IMR-90 (cell line): ENCODE measurements at regions not wholly inside any gene's neighbourhood (a gene's known extent, or its start where the extent isn't known, plus 50 kb on each side); places are given as distances from the start of the nearest gene placed in this dataset.

Experiments used
- ATAC-seq: fragments of 200-7000 bp; cut with Tn5 transposase; 2 replicates; pipeline ENCODE4 v1.9.1; 2020; ENCODE audit warnings: low read depth, mild to moderate bottlenecking, moderate library complexity
- BruUV-seq: library from RNA; stranded (reverse); fragments of 400-500 nt; replicated peaks from 2 replicates; lab custom pipeline; 2021; lab: Mats Ljungman, UMichigan
- CTCF ChIA-PET: fragments of 300-600 bp; formaldehyde crosslinking; extraction: SDS; loops from one replicate; lab custom pipeline; 2021; ENCODE audit warnings: antibody characterized with exemption; lab: Yijun Ruan, JAX
- POLR2A ChIA-PET: fragments of 300-600 bp; sonication (Branson Sonifier 250); formaldehyde crosslinking; loops from one replicate; lab custom pipeline; 2022; ENCODE audit warnings: antibody characterized with exemption; ENCODE audit not compliant: unreplicated experiment; lab: Charles Lee
- DNase-seq: peaks from one replicate; pipeline ENCODE4 v3.0.0; 2013
- H2AFZ ChIP-seq: replicated peaks from 2 replicates; pipeline ENCODE3; 2013; ENCODE audit warnings: low read length, mild to moderate bottlenecking; ENCODE audit not compliant: poor library complexity
- H2AK5ac ChIP-seq: 2 replicates; pipeline ENCODE4 v1.6.1; 2013; ENCODE audit warnings: low read depth, low read length, inconsistent platforms
- H2AK9ac ChIP-seq: replicated peaks from 2 replicates; pipeline ENCODE3; 2013; ENCODE audit warnings: mild to moderate bottlenecking, low read depth, low read length, moderate library complexity; ENCODE audit not compliant: poor library complexity
- H2BK120ac ChIP-seq: 2 replicates; pipeline ENCODE4 v1.6.1; 2013; ENCODE audit warnings: low read depth, low read length, inconsistent platforms
- H2BK15ac ChIP-seq: 3 replicates; pipeline ENCODE4 v1.6.1; 2013; ENCODE audit warnings: low read depth, low read length, inconsistent platforms
- H2BK20ac ChIP-seq: 2 replicates; pipeline ENCODE4 v1.6.1; 2013; ENCODE audit warnings: low read depth, mild to moderate bottlenecking, inconsistent platforms, low read length, moderate library complexity
- H2BK5ac ChIP-seq: 2 replicates; pipeline ENCODE4 v1.6.1; 2013; ENCODE audit warnings: mild to moderate bottlenecking, low read depth, low read length, inconsistent platforms; ENCODE audit not compliant: poor library complexity, severe bottlenecking
- H3K14ac ChIP-seq: replicated peaks from 2 replicates; pipeline ENCODE4 v1.6.1; 2013; ENCODE audit warnings: low read depth, low read length, inconsistent platforms
- H3K18ac ChIP-seq: 2 replicates; pipeline ENCODE4 v1.6.1; 2013; ENCODE audit warnings: low read depth, low read length, control low read depth
- H3K23ac ChIP-seq: 2 replicates; pipeline ENCODE4 v1.6.1; 2013; ENCODE audit warnings: low read depth, low read length, inconsistent platforms
- H3K27ac ChIP-seq: 2 replicates; pipeline ENCODE4 v1.5.1; 2013; ENCODE audit warnings: mild to moderate bottlenecking, control low read depth, low read length; ENCODE audit not compliant: insufficient read depth
- H3K27me3 ChIP-seq: 2 replicates; pipeline ENCODE4 v1.6.1; 2013; ENCODE audit warnings: low read length; ENCODE audit not compliant: control insufficient read depth, insufficient read depth
- H3K36me3 ChIP-seq: 2 replicates; pipeline ENCODE4 v1.6.1; 2013; ENCODE audit warnings: low read length, mixed read lengths; ENCODE audit not compliant: control insufficient read depth, insufficient read depth
- H3K4ac ChIP-seq: 2 replicates; pipeline ENCODE4 v1.6.1; 2013; ENCODE audit warnings: low read depth, low read length, inconsistent platforms
- H3K4me1 ChIP-seq: 2 replicates; pipeline ENCODE4 v1.6.1; 2013; ENCODE audit warnings: low read length, mixed read lengths; ENCODE audit not compliant: control insufficient read depth, insufficient read depth
- H3K4me2 ChIP-seq: 2 replicates; pipeline ENCODE4 v1.6.1; 2013; ENCODE audit warnings: low read depth, mild to moderate bottlenecking, control low read depth, low read length, moderate library complexity
- H3K4me3 ChIP-seq: 2 replicates; pipeline ENCODE4 v1.5.1; 2013; ENCODE audit warnings: low read depth, mild to moderate bottlenecking, control low read depth, low read length, moderate library complexity; ENCODE audit not compliant: insufficient read depth
- H3K56ac ChIP-seq: 2 replicates; pipeline ENCODE4 v1.6.1; 2013; ENCODE audit warnings: low read length, inconsistent platforms; ENCODE audit not compliant: insufficient read depth; ENCODE audit errors: extremely low read depth
- H3K79me1 ChIP-seq, 2 experiments: 2 replicates each; pipeline ENCODE4 v1.6.1; 2013; ENCODE audit warnings: low read length in 2 of 2, inconsistent platforms in 1 of 2, low read depth in 1 of 2
- H3K9ac ChIP-seq: 2 replicates; pipeline ENCODE4 v1.6.1; 2013; ENCODE audit warnings: low read depth, low read length, control low read depth
- H3K9me1 ChIP-seq: 2 replicates; pipeline ENCODE4 v1.6.1; 2013; ENCODE audit warnings: low read length, inconsistent platforms; ENCODE audit not compliant: insufficient read depth
- H3K9me3 ChIP-seq: 2 replicates; pipeline ENCODE4 v1.6.1; 2013; ENCODE audit warnings: low read length; ENCODE audit not compliant: control insufficient read depth, insufficient read depth
- H4K20me1 ChIP-seq: 2 replicates; pipeline ENCODE4 v1.6.1; 2013; ENCODE audit warnings: low read length, inconsistent platforms; ENCODE audit not compliant: insufficient read depth
- H4K5ac ChIP-seq: 2 replicates; pipeline ENCODE4 v1.6.1; 2013; ENCODE audit warnings: mild to moderate bottlenecking, low read depth, low read length, control low read depth
- H4K8ac ChIP-seq, 2 experiments: 2 replicates each; pipeline ENCODE4 v1.6.1; 2013; ENCODE audit warnings: low read depth in 2 of 2, low read length in 2 of 2, control low read depth in 1 of 2, inconsistent platforms in 1 of 2
- H4K91ac ChIP-seq: 2 replicates; pipeline ENCODE4 v1.6.1; 2013; ENCODE audit warnings: low read depth, low read length, inconsistent platforms; ENCODE audit not compliant: insufficient read depth
- BHLHE40 ChIP-seq: fragments of 150-350 bp; IDR thresholded peaks from 2 replicates; pipeline ENCODE4 v1.6.1; 2016; ENCODE audit warnings: mild to moderate bottlenecking, low read depth, low read length
- CHD1 ChIP-seq: IDR thresholded peaks from 2 replicates; pipeline ENCODE4 v1.6.1; 2012; ENCODE audit warnings: low read depth, low read length, improper control_type of control experiment
- FOS ChIP-seq: fragments of 150-350 bp; IDR thresholded peaks from 2 replicates; pipeline ENCODE4 v1.6.1; 2016; ENCODE audit warnings: low read depth, low read length
- MAZ ChIP-seq: IDR thresholded peaks from 2 replicates; pipeline ENCODE4 v1.6.1; 2012; ENCODE audit warnings: low read depth, mild to moderate bottlenecking, low read length, improper control_type of control experiment, moderate library complexity, borderline replicate concordance
- NFE2L2 ChIP-seq: fragments of 150-350 bp; IDR thresholded peaks from 2 replicates; pipeline ENCODE4 v1.6.1; 2016; ENCODE audit warnings: low read depth, mild to moderate bottlenecking, low read length
- RAD21 ChIP-seq: IDR thresholded peaks from 2 replicates; pipeline ENCODE4 v1.6.1; 2012; ENCODE audit warnings: low read length, improper control_type of control experiment
- RFX5 ChIP-seq: IDR thresholded peaks from 2 replicates; pipeline ENCODE4 v1.8.0; 2012; ENCODE audit warnings: low read depth, mild to moderate bottlenecking, low read length, moderate library complexity
- SMC3 ChIP-seq: fragments of 150-350 bp; IDR thresholded peaks from 2 replicates; pipeline ENCODE4 v1.6.1; 2016; ENCODE audit warnings: low read depth, mild to moderate bottlenecking, antibody characterized with exemption, low read length, moderate library complexity
- WGBS, 2 experiments: methylation state at CpG; one replicate each; pipeline versions ENCODE4 v1.1.5 to v1.1.7; 2013; ENCODE audit warnings: missing lambda C conversion rate in 2 of 2; ENCODE audit not compliant: insufficient read length in 1 of 2; ENCODE audit errors: extremely low coverage in 2 of 2; 5-methylcytosine and 5-hydroxymethylcytosine counted together
- dilution Hi-C: fragments of 300-500 bp; cut with HindIII; formaldehyde crosslinking; loops from one replicate; pipeline ENCODE4 v1.14.3; 2018; ENCODE audit warnings: low sequenced_read_pairs; ENCODE audit not compliant: unreplicated experiment
- in situ Hi-C: fragments of 300-500 bp; cut with MboI; formaldehyde crosslinking; loops from 3 replicates; pipeline ENCODE4 v1.14.3; 2019; ENCODE audit warnings: low sequenced_read_pairs, inconsistent platforms, mixed read lengths
- intact Hi-C: fragments of 100-400 bp; cut with micrococcal nuclease; formaldehyde crosslinking; loops from 2 replicates; pipeline ENCODE4 v1.10.0; 2022
- TF ChIP-seq, protein P1 (sequence below): fragments of 150-350 bp; IDR thresholded peaks from 2 replicates; pipeline ENCODE4 v1.6.1; 2017; ENCODE audit warnings: mild to moderate bottlenecking, antibody characterized with exemption, low read length, low read depth
- TF ChIP-seq, protein P2 (sequence below): conservative IDR thresholded peaks from 2 replicates; pipeline ENCODE4 v1.5.1; 2012; ENCODE audit warnings: mild to moderate bottlenecking, low read depth, low read length, improper control_type of control experiment
- TF ChIP-seq, protein P3 (sequence below): fragments of 150-350 bp; IDR thresholded peaks from 2 replicates; pipeline ENCODE4 v1.6.1; 2016; ENCODE audit warnings: low read depth, mild to moderate bottlenecking, low read length, moderate library complexity, borderline replicate concordance

- Histone ChIP-seq H3K4me1 (no peaks in the 10 kb centered on the region), H3K4me2 (no peak overlapping the region), H3K36me3 (no peaks in the 10 kb centered on the region), H3K4me3 (no peak overlapping the region), H4K5ac (no peak overlapping the region), H2AFZ (no peak overlapping the region), H2BK120ac (no peak overlapping the region), H3K9me3 (peaks cover 9% of the 10 kb centered on the region), H3K27ac (no peak overlapping the region), H2AK5ac (no peak overlapping the region), H3K23ac (no peak overlapping the region), H3K9me1 (no peaks in the 10 kb centered on the region), H2BK20ac (no peak overlapping the region), H2BK5ac (no peak overlapping the region), H3K4ac (no peak overlapping the region), H4K20me1 (no peaks in the 10 kb centered on the region), H3K9ac (no peak overlapping the region), H2AK9ac (no peak overlapping the region), H3K14ac (no peak overlapping the region), H3K18ac (no peak overlapping the region), H3K27me3 (no peaks in the 10 kb centered on the region), H3K79me1 (no peaks in the 10 kb centered on the region), H4K8ac (no peak overlapping the region), H3K56ac (no peak overlapping the region), H2BK15ac (no peak overlapping the region), H4K91ac (no peak overlapping the region)
- in situ Hi-C loops, result no loop called here
- TF ChIP-seq NFE2L2 (no peak), RFX5 (no peak), SMC3 (no peak), FOS (no peak), CHD1 (no peak), MAZ (no peak), RAD21 (no peak), BHLHE40 (no peak)
- TF ChIP-seq, protein P1, sequence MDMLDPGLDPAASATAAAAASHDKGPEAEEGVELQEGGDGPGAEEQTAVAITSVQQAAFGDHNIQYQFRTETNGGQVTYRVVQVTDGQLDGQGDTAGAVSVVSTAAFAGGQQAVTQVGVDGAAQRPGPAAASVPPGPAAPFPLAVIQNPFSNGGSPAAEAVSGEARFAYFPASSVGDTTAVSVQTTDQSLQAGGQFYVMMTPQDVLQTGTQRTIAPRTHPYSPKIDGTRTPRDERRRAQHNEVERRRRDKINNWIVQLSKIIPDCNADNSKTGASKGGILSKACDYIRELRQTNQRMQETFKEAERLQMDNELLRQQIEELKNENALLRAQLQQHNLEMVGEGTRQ, result no peak
- TF ChIP-seq, protein P2, sequence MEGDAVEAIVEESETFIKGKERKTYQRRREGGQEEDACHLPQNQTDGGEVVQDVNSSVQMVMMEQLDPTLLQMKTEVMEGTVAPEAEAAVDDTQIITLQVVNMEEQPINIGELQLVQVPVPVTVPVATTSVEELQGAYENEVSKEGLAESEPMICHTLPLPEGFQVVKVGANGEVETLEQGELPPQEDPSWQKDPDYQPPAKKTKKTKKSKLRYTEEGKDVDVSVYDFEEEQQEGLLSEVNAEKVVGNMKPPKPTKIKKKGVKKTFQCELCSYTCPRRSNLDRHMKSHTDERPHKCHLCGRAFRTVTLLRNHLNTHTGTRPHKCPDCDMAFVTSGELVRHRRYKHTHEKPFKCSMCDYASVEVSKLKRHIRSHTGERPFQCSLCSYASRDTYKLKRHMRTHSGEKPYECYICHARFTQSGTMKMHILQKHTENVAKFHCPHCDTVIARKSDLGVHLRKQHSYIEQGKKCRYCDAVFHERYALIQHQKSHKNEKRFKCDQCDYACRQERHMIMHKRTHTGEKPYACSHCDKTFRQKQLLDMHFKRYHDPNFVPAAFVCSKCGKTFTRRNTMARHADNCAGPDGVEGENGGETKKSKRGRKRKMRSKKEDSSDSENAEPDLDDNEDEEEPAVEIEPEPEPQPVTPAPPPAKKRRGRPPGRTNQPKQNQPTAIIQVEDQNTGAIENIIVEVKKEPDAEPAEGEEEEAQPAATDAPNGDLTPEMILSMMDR, result no peak
- TF ChIP-seq, protein P3, sequence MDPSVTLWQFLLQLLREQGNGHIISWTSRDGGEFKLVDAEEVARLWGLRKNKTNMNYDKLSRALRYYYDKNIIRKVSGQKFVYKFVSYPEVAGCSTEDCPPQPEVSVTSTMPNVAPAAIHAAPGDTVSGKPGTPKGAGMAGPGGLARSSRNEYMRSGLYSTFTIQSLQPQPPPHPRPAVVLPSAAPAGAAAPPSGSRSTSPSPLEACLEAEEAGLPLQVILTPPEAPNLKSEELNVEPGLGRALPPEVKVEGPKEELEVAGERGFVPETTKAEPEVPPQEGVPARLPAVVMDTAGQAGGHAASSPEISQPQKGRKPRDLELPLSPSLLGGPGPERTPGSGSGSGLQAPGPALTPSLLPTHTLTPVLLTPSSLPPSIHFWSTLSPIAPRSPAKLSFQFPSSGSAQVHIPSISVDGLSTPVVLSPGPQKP, result no peak
- no CpG with 5 or more reads among the region's 2 CpGs for WGBS, 2 experiments
- ChIA-PET POLR2A (no interaction called here), CTCF (no interaction called here)
- ATAC-seq, result no peak
- BruUV-seq, result no TSS peak
- intact Hi-C loops, result no loop called here
- DNase-seq, result no peak
- dilution Hi-C loops, result no loop called here
Measured at GRCh38 chr16:9316615-9317014, 225.2 kb downstream of the HAPSTR1 start.
